GM13976 (cell line): ENCODE measurements at regions not wholly inside any gene's neighbourhood (a gene's known extent, or its start where the extent isn't known, plus 50 kb on each side); places are given as distances from the start of the nearest gene placed in this dataset.

Source experiments
- DNase-seq: peaks from one replicate; pipeline ENCODE4 v3.0.0; 2012; ENCODE audit warnings: low spot score
- CTCF ChIP-seq: IDR thresholded peaks from 2 replicates; pipeline ENCODE4 v1.5.1; 2012; ENCODE audit warnings: borderline replicate concordance, mild to moderate bottlenecking; ENCODE audit not compliant: insufficient read depth; ENCODE audit errors: extremely low read depth, missing control alignments, control extremely low read depth
- in situ Hi-C: fragments of 300-500 bp; cut with MboI; formaldehyde crosslinking; loops from one replicate; pipeline ENCODE4 v1.12.0; 2022; ENCODE audit warnings: low sequenced_read_pairs, mixed read lengths, inconsistent platforms; ENCODE audit not compliant: unreplicated experiment

- TF ChIP-seq CTCF = no peak
- DNase-seq = no peak
- in situ Hi-C loops = no loop called here
These were observed 431.8 kb upstream of the MAN1A1 start for GRCh38 chr6:119781365-119781764.

GRCh38 chr6:119768201-119768600, 418.6 kb upstream of the MAN1A1 start:
- in situ Hi-C loops = no loop called here
- TF ChIP-seq CTCF = no peak
- DNase-seq = no peak

- no peak for TF ChIP-seq CTCF
- in situ Hi-C loops = no loop called here
- DNase-seq = no peak
These were observed 415.5 kb upstream of the MAN1A1 start for GRCh38 chr6:119764927-119765681.

GRCh38 chr6:119760046-119760445, 410.5 kb upstream of the MAN1A1 start:
- DNase-seq = no peak
- no peak for TF ChIP-seq CTCF
- in situ Hi-C loops = no loop called here

GRCh38 chr6:119758385-119758784, 408.8 kb upstream of the MAN1A1 start:
- DNase-seq = no peak

GRCh38 chr6:119757467-119757866, 407.9 kb upstream of the MAN1A1 start:
- in situ Hi-C loops = no loop called here
- DNase-seq = no peak
- TF ChIP-seq CTCF = no peak

More at GRCh38 chr6:119758385-119758784, 408.8 kb upstream of the MAN1A1 start:
- TF ChIP-seq CTCF = no peak
- in situ Hi-C loops = no loop called here
